ENCODE measurements at regions not wholly inside any gene's neighbourhood (a gene's known extent, or its start where the extent isn't known, plus 50 kb on each side); places are given as distances from the start of the nearest gene placed in this dataset.

DNA sequence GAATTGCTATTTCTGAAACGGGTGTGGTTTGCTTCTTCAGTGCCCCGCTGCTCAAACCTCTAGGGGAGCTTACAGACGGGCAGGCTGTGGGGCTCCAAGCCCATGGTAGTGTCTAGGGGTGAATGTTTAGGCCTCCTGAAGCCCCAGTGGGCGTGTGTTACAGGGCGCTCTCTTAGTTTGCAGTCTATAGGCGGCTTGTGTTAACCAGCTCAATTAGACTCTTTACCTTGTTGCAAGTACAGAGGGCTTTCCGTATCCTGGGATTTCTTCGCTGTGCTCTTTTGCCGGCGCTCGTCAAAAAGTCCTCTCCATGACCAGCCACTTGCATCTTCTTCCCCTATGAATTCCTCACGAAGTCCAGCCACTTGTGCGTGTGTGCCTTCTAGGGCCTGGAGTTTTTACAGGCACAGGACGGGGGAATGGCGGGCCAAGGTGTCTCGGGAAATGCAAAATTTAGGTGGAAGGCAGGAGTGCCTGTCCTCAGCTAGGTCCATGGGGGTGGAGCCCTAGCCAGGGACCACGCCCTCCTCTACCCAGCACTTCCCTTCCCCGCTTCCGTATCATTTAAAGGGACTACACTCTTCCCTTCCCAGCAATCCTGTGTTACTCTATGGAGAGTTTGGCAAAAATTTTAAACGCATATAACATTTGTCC is 94.5 kb downstream of the HTR1B start:
- DNase-seq, result no peak
- Mint-ChIP-seq H3K4me1 (no peaks in the 10 kb centered on the region), H3K27me3 (ENCODE audit: low read depth in 2 of 2) (no peaks in the 10 kb centered on the region), H3K36me3 (peaks cover 19% of the 10 kb centered on the region), H3K4me3 (no peak overlapping the region), H3K27ac (no peak overlapping the region), H3K9me3 (peaks cover 15 to 18% of the 10 kb centered on the region in 2 donors)
- 52% methylated on average over 19 of the region's 20 CpGs for WGBS (ENCODE audit: insufficient coverage)
- no peak for ATAC-seq
- no peaks in the 10 kb centered on the region for H3K4me1 ChIP-seq (ENCODE audit: control insufficient read depth, insufficient read depth, low read length)
- H3K9me3 ChIP-seq (ENCODE audit: control insufficient read depth, insufficient read depth, low read length), result no peaks in the 10 kb centered on the region
- H3K36me3 ChIP-seq (ENCODE audit: control insufficient read depth, insufficient read depth, low read length), result no peaks in the 10 kb centered on the region
- intact Hi-C loops (cut with micrococcal nuclease), result no loop called here
- no peak overlapping the region for H3K27ac ChIP-seq (ENCODE audit: low read length)
- no peaks in the 10 kb centered on the region for H3K27me3 ChIP-seq (ENCODE audit: control insufficient read depth, insufficient read depth, low read length)
- H3K4me3 ChIP-seq (ENCODE audit: low read length), result no peak overlapping the region
- TF ChIP-seq, protein P1, sequence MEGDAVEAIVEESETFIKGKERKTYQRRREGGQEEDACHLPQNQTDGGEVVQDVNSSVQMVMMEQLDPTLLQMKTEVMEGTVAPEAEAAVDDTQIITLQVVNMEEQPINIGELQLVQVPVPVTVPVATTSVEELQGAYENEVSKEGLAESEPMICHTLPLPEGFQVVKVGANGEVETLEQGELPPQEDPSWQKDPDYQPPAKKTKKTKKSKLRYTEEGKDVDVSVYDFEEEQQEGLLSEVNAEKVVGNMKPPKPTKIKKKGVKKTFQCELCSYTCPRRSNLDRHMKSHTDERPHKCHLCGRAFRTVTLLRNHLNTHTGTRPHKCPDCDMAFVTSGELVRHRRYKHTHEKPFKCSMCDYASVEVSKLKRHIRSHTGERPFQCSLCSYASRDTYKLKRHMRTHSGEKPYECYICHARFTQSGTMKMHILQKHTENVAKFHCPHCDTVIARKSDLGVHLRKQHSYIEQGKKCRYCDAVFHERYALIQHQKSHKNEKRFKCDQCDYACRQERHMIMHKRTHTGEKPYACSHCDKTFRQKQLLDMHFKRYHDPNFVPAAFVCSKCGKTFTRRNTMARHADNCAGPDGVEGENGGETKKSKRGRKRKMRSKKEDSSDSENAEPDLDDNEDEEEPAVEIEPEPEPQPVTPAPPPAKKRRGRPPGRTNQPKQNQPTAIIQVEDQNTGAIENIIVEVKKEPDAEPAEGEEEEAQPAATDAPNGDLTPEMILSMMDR (IDR thresholded peaks at IDR 0.05), result no peak

- H3K27ac ChIP-seq (ENCODE audit: low read length), result no peak overlapping the region
- H3K27ac Mint-ChIP-seq, result no peak overlapping the region
- H3K9me3 ChIP-seq (ENCODE audit: control insufficient read depth, insufficient read depth, low read length), result no peaks in the 10 kb centered on the region
- no peaks in the 10 kb centered on the region for H3K27me3 Mint-ChIP-seq (ENCODE audit: low read depth in 2 of 2)
- peaks cover 20 to 25% of the 10 kb centered on the region in 2 donors for H3K9me3 Mint-ChIP-seq
- TF ChIP-seq, protein P1 (IDR thresholded peaks at IDR 0.05), result no peak
- H3K4me3 ChIP-seq (ENCODE audit: low read length), result no peak overlapping the region
- no peak for ATAC-seq
- no peaks in the 10 kb centered on the region for H3K27me3 ChIP-seq (ENCODE audit: control insufficient read depth, insufficient read depth, low read length)
- intact Hi-C loops (cut with micrococcal nuclease), result no loop called here
- no peaks in the 10 kb centered on the region for H3K36me3 ChIP-seq (ENCODE audit: control insufficient read depth, insufficient read depth, low read length)
- no CpG with 5 or more reads among the region's 2 CpGs for WGBS (ENCODE audit: insufficient coverage)
- no peak overlapping the region for H3K4me3 Mint-ChIP-seq
- no peaks in the 10 kb centered on the region for H3K4me1 ChIP-seq (ENCODE audit: control insufficient read depth, insufficient read depth, low read length)
- H3K4me1 Mint-ChIP-seq, result no peaks in the 10 kb centered on the region
- peaks cover 20% of the 10 kb centered on the region for H3K36me3 Mint-ChIP-seq
- DNase-seq, result no peak
Measured at GRCh38 chr6:77366798-77367197, 96.5 kb downstream of the HTR1B start.

DNA sequence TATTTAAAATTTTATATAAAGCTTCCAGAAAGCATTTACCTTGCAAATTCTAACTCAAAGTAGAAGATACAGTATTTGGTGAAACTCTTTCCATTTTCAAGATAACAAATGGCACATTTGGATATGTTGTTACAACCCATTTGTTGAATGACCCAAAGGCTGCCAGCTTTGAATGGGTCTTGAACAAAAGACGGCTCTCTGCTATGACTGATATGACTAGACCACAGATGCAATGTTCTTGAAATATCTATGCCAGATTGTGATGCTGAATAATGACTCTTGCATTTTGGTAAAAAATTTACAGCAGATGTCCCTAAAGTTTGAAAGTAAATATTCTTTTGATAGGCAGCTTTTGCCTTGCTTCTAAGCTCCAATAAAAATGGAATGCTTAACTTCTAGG is 99.6 kb downstream of the HTR1B start:
- no peaks in the 10 kb centered on the region for H3K27me3 Mint-ChIP-seq (ENCODE audit: low read depth in 2 of 2)
- Histone ChIP-seq H3K27me3 (ENCODE audit: control insufficient read depth, insufficient read depth, low read length) (no peaks in the 10 kb centered on the region), H3K9me3 (ENCODE audit: control insufficient read depth, insufficient read depth, low read length) (no peaks in the 10 kb centered on the region), H3K4me1 (ENCODE audit: control insufficient read depth, insufficient read depth, low read length) (no peaks in the 10 kb centered on the region), H3K27ac (ENCODE audit: low read length) (no peak overlapping the region), H3K36me3 (ENCODE audit: control insufficient read depth, insufficient read depth, low read length) (no peaks in the 10 kb centered on the region), H3K4me3 (ENCODE audit: low read length) (no peak overlapping the region)
- H3K4me3 Mint-ChIP-seq, result no peak overlapping the region
- peaks cover 14% of the 10 kb centered on the region for H3K36me3 Mint-ChIP-seq
- intact Hi-C loops (cut with micrococcal nuclease), result no loop called here
- no peak for ATAC-seq
- 89% methylated on average over 1 of the region's 1 CpG for WGBS (ENCODE audit: insufficient coverage)
- DNase-seq, result no peak
- H3K4me1 Mint-ChIP-seq, result no peaks in the 10 kb centered on the region
- H3K9me3 Mint-ChIP-seq, result peaks cover 13 to 26% of the 10 kb centered on the region in 2 donors
- TF ChIP-seq, protein P1 (IDR thresholded peaks at IDR 0.05), result no peak
- H3K27ac Mint-ChIP-seq, result no peak overlapping the region

- TF ChIP-seq, protein P1 (IDR thresholded peaks at IDR 0.05), result no peak
- Mint-ChIP-seq H3K27ac (no peak overlapping the region), H3K36me3 (peaks cover 14% of the 10 kb centered on the region), H3K27me3 (ENCODE audit: low read depth in 2 of 2) (no peaks in the 10 kb centered on the region), H3K4me1 (no peaks in the 10 kb centered on the region), H3K4me3 (no peak overlapping the region), H3K9me3 (peaks cover 15 to 29% of the 10 kb centered on the region in 2 donors)
- no peaks in the 10 kb centered on the region for H3K4me1 ChIP-seq (ENCODE audit: control insufficient read depth, insufficient read depth, low read length)
- H3K27ac ChIP-seq (ENCODE audit: low read length), result no peak overlapping the region
- DNase-seq (no peak), ATAC-seq (no peak)
- no peak overlapping the region for H3K4me3 ChIP-seq (ENCODE audit: low read length)
- whole genome bisulfite sequencing (ENCODE audit: insufficient coverage), result 82% methylated on average over 2 of the region's 2 CpGs
- no peaks in the 10 kb centered on the region for H3K27me3 ChIP-seq (ENCODE audit: control insufficient read depth, insufficient read depth, low read length)
- no peaks in the 10 kb centered on the region for H3K36me3 ChIP-seq (ENCODE audit: control insufficient read depth, insufficient read depth, low read length)
- intact Hi-C loops (cut with micrococcal nuclease), result no loop called here
- H3K9me3 ChIP-seq (ENCODE audit: control insufficient read depth, insufficient read depth, low read length), result no peaks in the 10 kb centered on the region
Measured at GRCh38 chr6:77362055-77362454, 101.2 kb downstream of the HTR1B start.

Data from natural killer cell (primary cell).